ENCODE measurements at regions not wholly inside any gene's neighbourhood (a gene's known extent, or its start where the extent isn't known, plus 50 kb on each side); places are given as distances from the start of the nearest gene placed in this dataset.

GRCh38 chr3:96434651-96435050 is 379.7 kb upstream of the EPHA6 start:
- TF ChIP-seq CTCF (IDR thresholded peaks at IDR 0.05) = no peak
- TF ChIP-seq POLR2A (IDR thresholded peaks at IDR 0.05) = no peak
